Breast epithelium (tissue), 4 donors: ENCODE measurements at regions not wholly inside any gene's neighbourhood (a gene's known extent, or its start where the extent isn't known, plus 50 kb on each side); places are given as distances from the start of the nearest gene placed in this dataset.

Experiments
- DNase-seq, 2 donors: peaks; one replicate each; pipeline ENCODE4 v3.0.0-alpha.2; 2019; ENCODE audit warnings: low spot score in 2 of 2
- H3K27ac ChIP-seq, 2 donors: fragments of 200-600 bp; sonication (generic) in 1 of 2; one replicate each; pipeline ENCODE4 v1.5.1; 2016 to 2019; ENCODE audit warnings: mild to moderate bottlenecking in 1 of 2
- H3K27me3 ChIP-seq, 2 donors: fragments of 200-600 bp; sonication (generic) in 1 of 2; one replicate each; pipeline versions ENCODE4 v1.5.1 to v1.6.0; 2017 to 2019; ENCODE audit warnings: control low read depth in 1 of 2, mild to moderate bottlenecking in 1 of 2
- H3K36me3 ChIP-seq: fragments of 200-600 bp; one replicate; pipeline ENCODE4 v1.5.1; 2019
- H3K4me1 ChIP-seq, 2 donors: fragments of 200-600 bp; sonication (generic); one replicate each; pipeline ENCODE4 v1.5.1; 2016 to 2019; ENCODE audit warnings: control low read depth in 1 of 2
- H3K4me3 ChIP-seq, 3 donors: fragments of 200-600 bp; sonication (generic); 1 replicate in 2 of 3; 2 replicates in 1 of 3; pipeline ENCODE4 v1.5.1; 2016 to 2019; ENCODE audit warnings: mild to moderate bottlenecking in 3 of 3, moderate library complexity in 2 of 3
- H3K9me3 ChIP-seq, 2 donors: fragments of 200-600 bp; sonication (generic) in 1 of 2; one replicate each; pipeline ENCODE4 v1.5.1; 2016 to 2019; ENCODE audit warnings: control low read depth in 1 of 2
- CTCF ChIP-seq, 3 donors: fragments of 450-650 bp; IDR thresholded peaks; one replicate each; pipeline ENCODE4 v1.5.1; 2016 to 2017; ENCODE audit warnings: antibody characterized with exemption in 3 of 3, mild to moderate bottlenecking in 3 of 3, moderate library complexity in 3 of 3
- POLR2A ChIP-seq: fragments of 450-650 bp; IDR thresholded peaks from one replicate; pipeline ENCODE4 v1.6.1; 2016; ENCODE audit warnings: antibody characterized with exemption, mild to moderate bottlenecking, moderate library complexity
- POLR2AphosphoS5 ChIP-seq, 3 donors: sonication (generic); formaldehyde crosslinking; IDR thresholded peaks; one replicate each; pipeline ENCODE4 v1.6.1; 2017; ENCODE audit warnings: antibody characterized with exemption in 3 of 3
- intact Hi-C: fragments of 100-400 bp; cut with DNase I; formaldehyde crosslinking; loops from one replicate; pipeline ENCODE4 v1.15.1; 2023; ENCODE audit warnings: low total_unique reads

GRCh38 chr22:47566491-47566890 is 804.0 kb downstream of the TBC1D22A start:
- Histone ChIP-seq H3K36me3 (no peaks in the 10 kb centered on the region), H3K9me3 (no peaks in the 10 kb centered on the region), H3K4me1 (no peaks in the 10 kb centered on the region), H3K27me3 (peaks cover 0 to 39% of the 10 kb centered on the region in 2 donors), H3K4me3 (no peak overlapping the region), H3K27ac (no peak overlapping the region)
- DNase-seq = no peak
- intact Hi-C loops = no loop called here
- no peak for TF ChIP-seq CTCF (IDR thresholded peaks at IDR 0.05)
- no peak for TF ChIP-seq POLR2AphosphoS5 (IDR thresholded peaks at IDR 0.05)
- no peak for TF ChIP-seq POLR2A

GRCh38 chr22:47565607-47566006 is 803.2 kb downstream of the TBC1D22A start:
- Histone ChIP-seq H3K27ac (no peak overlapping the region), H3K27me3 (peaks cover 0 to 48% of the 10 kb centered on the region in 2 donors), H3K9me3 (no peaks in the 10 kb centered on the region), H3K36me3 (no peaks in the 10 kb centered on the region), H3K4me1 (no peaks in the 10 kb centered on the region), H3K4me3 (no peak overlapping the region)
- TF ChIP-seq POLR2A (no peak), POLR2AphosphoS5 (IDR thresholded peaks at IDR 0.05) (no peak), CTCF (IDR thresholded peaks at IDR 0.05) (no peak)
- intact Hi-C loops = no loop called here
- no peak for DNase-seq

- peaks cover 0 to 50% of the 10 kb centered on the region in 2 donors for H3K27me3 ChIP-seq
- DNase-seq = no peak
- no peaks in the 10 kb centered on the region for H3K36me3 ChIP-seq
- H3K9me3 ChIP-seq = no peaks in the 10 kb centered on the region
- H3K4me1 ChIP-seq = no peaks in the 10 kb centered on the region
- H3K27ac ChIP-seq = no peak overlapping the region
- intact Hi-C loops = no loop called here
- TF ChIP-seq POLR2AphosphoS5 (IDR thresholded peaks at IDR 0.05) = no peak
- TF ChIP-seq CTCF (IDR thresholded peaks at IDR 0.05) = no peak
- no peak for TF ChIP-seq POLR2A
- no peak overlapping the region for H3K4me3 ChIP-seq
These were observed 802.4 kb downstream of the TBC1D22A start for GRCh38 chr22:47564651-47565434.

- Histone ChIP-seq H3K27me3 (peaks cover 0 to 55% of the 10 kb centered on the region in 2 donors), H3K27ac (no peak overlapping the region), H3K9me3 (no peaks in the 10 kb centered on the region), H3K36me3 (no peaks in the 10 kb centered on the region), H3K4me1 (no peaks in the 10 kb centered on the region), H3K4me3 (no peak overlapping the region)
- DNase-seq = no peak
- intact Hi-C loops = no loop called here
- TF ChIP-seq POLR2AphosphoS5 (IDR thresholded peaks at IDR 0.05) (no peak), POLR2A (no peak), CTCF (IDR thresholded peaks at IDR 0.05) (no peak)
These were observed 801.7 kb downstream of the TBC1D22A start for GRCh38 chr22:47564158-47564450.

GRCh38 chr22:47563406-47564157 is 801.1 kb downstream of the TBC1D22A start:
- Histone ChIP-seq H3K27ac (no peak overlapping the region), H3K27me3 (peaks cover 0 to 60% of the 10 kb centered on the region in 2 donors), H3K4me3 (no peak overlapping the region), H3K9me3 (no peaks in the 10 kb centered on the region), H3K4me1 (no peaks in the 10 kb centered on the region), H3K36me3 (no peaks in the 10 kb centered on the region)
- DNase-seq = no peak
- TF ChIP-seq POLR2A = no peak
- no peak for TF ChIP-seq POLR2AphosphoS5 (IDR thresholded peaks at IDR 0.05)
- TF ChIP-seq CTCF (IDR thresholded peaks at IDR 0.05) = no peak
- intact Hi-C loops = no loop called here
